ENCODE measurements at regions not wholly inside any gene's neighbourhood (a gene's known extent, or its start where the extent isn't known, plus 50 kb on each side); places are given as distances from the start of the nearest gene placed in this dataset.
A peak's percentile ranks its signal among the peaks of the same experiment; 100 is the strongest.
"Not testable (repeated sequence)": the region's sequence is repeated elsewhere in the genome, so short reads cannot be mapped to it uniquely, and the experiment has no call there.

DNA sequence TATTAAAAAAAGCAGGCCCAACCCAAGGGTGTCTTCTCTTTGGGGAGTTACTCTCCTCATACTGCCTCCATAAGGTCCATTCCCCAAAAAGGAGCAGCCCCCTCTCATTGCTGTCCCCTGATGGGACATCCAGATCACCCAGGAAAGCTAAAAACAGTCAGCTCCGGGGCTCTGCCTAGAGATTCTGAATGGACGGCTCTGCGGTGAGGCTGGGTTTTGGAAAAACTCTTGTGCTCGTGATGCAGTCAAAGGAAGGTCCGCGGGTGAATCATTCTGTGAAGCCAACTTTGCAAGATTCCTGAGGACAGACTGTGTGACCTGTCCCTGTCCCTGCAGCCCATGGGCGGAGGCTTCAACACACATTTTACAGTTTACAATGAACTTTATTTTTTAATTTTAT is 351.5 kb downstream of the TYW1 start:
- H3K9me3 ChIP-seq (replicated peaks) = peaks cover 10% of the 10 kb centered on the region
- peaks cover 16% of the 10 kb centered on the region for H3K36me3 ChIP-seq
- no peak overlapping the region for H3K27ac ChIP-seq (replicated peaks)
- DNase-seq = no peak
- TF ChIP-seq, protein P1, sequence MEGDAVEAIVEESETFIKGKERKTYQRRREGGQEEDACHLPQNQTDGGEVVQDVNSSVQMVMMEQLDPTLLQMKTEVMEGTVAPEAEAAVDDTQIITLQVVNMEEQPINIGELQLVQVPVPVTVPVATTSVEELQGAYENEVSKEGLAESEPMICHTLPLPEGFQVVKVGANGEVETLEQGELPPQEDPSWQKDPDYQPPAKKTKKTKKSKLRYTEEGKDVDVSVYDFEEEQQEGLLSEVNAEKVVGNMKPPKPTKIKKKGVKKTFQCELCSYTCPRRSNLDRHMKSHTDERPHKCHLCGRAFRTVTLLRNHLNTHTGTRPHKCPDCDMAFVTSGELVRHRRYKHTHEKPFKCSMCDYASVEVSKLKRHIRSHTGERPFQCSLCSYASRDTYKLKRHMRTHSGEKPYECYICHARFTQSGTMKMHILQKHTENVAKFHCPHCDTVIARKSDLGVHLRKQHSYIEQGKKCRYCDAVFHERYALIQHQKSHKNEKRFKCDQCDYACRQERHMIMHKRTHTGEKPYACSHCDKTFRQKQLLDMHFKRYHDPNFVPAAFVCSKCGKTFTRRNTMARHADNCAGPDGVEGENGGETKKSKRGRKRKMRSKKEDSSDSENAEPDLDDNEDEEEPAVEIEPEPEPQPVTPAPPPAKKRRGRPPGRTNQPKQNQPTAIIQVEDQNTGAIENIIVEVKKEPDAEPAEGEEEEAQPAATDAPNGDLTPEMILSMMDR (IDR thresholded peaks at IDR 0.05; ENCODE audit: borderline replicate concordance) = no peak
- no peaks in the 10 kb centered on the region for H3K27me3 ChIP-seq (ENCODE audit: low read depth)
- intact Hi-C loops (cut with micrococcal nuclease) = no loop called here
- peaks cover 7% of the 10 kb centered on the region for H3K4me1 ChIP-seq
- no peak overlapping the region for H3K4me3 ChIP-seq

DNA sequence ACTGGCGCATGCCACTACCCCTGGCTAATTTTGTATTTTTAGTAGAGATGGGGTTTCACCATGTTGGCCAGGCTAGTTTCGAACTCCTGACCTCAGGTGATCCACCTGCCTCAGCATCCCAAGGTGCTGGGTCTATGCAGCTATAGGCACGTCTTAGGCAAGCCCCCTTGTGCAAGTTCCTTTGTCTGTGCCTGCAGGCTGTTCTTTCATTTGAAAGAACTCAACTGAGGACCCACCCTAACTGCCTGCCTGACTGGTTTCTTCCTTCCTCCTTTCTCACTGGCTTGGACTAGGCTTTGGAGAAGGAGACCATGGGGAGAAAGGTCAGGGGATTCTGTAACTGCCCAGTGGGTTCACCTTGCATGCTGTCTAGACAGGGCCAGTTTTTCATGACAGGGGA is 361.0 kb downstream of the TYW1 start:
- intact Hi-C loops (cut with micrococcal nuclease); H3K27me3 ChIP-seq (ENCODE audit: low read depth); H3K27ac ChIP-seq (replicated peaks); H3K36me3 ChIP-seq; DNase-seq; H3K4me3 ChIP-seq: not testable (repeated sequence)
- H3K4me1 ChIP-seq = peaks cover 11% of the 10 kb centered on the region
- peaks cover 23% of the 10 kb centered on the region for H3K9me3 ChIP-seq (replicated peaks)

DNA sequence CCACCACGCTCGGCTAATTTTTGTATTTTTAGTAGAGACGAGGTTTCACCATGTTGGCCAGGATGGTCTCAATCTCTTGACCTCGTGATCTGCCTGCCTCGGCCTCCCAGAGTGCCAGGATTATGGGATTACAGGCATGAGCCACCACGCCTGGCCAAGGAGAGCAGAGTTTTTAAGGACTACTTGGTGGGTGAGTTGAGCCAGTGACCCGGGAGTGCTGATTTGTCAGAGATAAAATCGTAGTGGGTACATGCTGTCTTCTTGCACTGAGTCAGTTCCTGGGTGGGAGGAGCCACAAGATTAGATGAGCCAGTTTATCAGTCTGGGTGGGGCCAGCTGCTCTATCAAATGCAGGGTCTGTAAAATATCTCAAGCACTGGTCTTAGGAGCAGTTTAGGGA is 361.7 kb downstream of the TYW1 start:
- H3K27me3 ChIP-seq (ENCODE audit: low read depth); intact Hi-C loops (cut with micrococcal nuclease); H3K36me3 ChIP-seq; H3K27ac ChIP-seq (replicated peaks); DNase-seq; H3K4me3 ChIP-seq: not testable (repeated sequence)
- peaks cover 23% of the 10 kb centered on the region for H3K9me3 ChIP-seq (replicated peaks)
- peaks cover 11% of the 10 kb centered on the region for H3K4me1 ChIP-seq

DNA sequence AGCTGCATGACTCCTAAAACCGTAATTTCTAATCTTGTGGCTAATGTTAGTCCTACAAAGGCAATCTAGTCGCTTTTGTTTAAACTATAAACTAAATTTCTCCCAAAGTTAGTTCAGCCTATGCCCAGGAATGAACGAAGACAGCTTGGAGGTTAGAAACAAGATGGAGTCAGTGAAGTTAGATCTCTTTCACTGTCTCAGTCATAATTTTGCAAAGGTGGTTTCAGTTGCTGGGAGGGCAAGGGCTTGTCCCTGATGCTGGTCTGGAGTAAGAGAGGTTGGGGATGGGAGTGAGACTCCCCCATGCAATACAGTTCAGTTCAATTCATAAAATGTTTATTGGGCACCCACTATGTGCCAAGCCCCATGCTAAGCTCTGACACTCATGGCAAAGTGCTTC is 362.1 kb downstream of the TYW1 start:
- H3K27me3 ChIP-seq (ENCODE audit: low read depth); H3K36me3 ChIP-seq; DNase-seq; H3K27ac ChIP-seq (replicated peaks); H3K4me3 ChIP-seq; intact Hi-C loops (cut with micrococcal nuclease): not testable (repeated sequence)
- Histone ChIP-seq H3K4me1 (peaks cover 11% of the 10 kb centered on the region), H3K9me3 (replicated peaks) (peaks cover 23% of the 10 kb centered on the region)

DNA sequence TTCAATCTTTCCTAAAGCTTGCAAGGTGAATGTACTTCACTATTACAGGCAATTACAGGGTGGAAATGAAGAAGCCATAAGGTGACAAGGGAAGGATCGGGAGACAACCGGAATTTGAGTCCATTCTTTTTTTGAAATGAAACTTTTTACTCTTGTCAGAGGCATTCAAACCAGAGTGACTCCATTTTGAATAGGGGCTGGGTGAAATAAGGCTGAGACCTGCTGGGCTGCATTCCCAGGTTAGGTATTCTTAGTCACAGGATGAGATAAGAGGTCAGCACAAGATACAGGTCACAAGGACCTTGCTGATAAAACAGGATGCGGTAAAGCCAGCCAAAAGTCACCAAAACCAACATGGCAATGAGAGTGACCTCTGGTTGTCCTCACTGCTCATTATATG is 363.3 kb downstream of the TYW1 start:
- H3K4me3 ChIP-seq = no peak overlapping the region
- TF ChIP-seq, protein P1 (IDR thresholded peaks at IDR 0.05; ENCODE audit: borderline replicate concordance) = no peak
- H3K4me1 ChIP-seq = peaks cover 11% of the 10 kb centered on the region
- H3K27ac ChIP-seq (replicated peaks) = peak overlapping the region; percentile 66
- intact Hi-C loops (cut with micrococcal nuclease) = no loop called here
- H3K9me3 ChIP-seq (replicated peaks) = peaks cover 23% of the 10 kb centered on the region
- H3K27me3 ChIP-seq (ENCODE audit: low read depth) = no peaks in the 10 kb centered on the region
- no peak for DNase-seq
- peaks cover 9% of the 10 kb centered on the region for H3K36me3 ChIP-seq

DNA sequence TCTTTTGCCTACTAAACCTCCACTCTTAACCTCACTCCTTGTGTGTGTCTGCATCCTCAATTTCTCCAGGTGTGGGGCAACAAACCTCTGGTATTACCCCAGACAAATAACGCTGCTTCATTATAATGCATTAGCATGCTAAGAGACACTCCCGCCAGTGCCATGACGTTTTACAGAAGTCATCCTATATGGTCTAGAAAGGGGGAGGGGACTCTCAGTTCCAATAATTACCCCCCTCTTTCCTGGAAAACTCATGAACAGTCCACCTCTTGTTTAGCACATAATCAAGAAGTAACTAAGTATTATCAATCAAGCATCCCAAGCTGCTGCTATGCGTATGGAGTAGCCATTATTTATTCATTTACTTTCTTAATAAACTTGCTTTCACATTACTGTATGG is 364.5 kb downstream of the TYW1 start:
- H3K4me3 ChIP-seq = no peak overlapping the region
- H3K27me3 ChIP-seq (ENCODE audit: low read depth) = no peaks in the 10 kb centered on the region
- DNase-seq = no peak
- peaks cover 9% of the 10 kb centered on the region for H3K36me3 ChIP-seq
- H3K4me1 ChIP-seq = peaks cover 11% of the 10 kb centered on the region
- H3K27ac ChIP-seq (replicated peaks) = no peak overlapping the region
- intact Hi-C loops (cut with micrococcal nuclease) = no loop called here
- peaks cover 23% of the 10 kb centered on the region for H3K9me3 ChIP-seq (replicated peaks)
- TF ChIP-seq, protein P1 (IDR thresholded peaks at IDR 0.05; ENCODE audit: borderline replicate concordance) = no peak

DNA sequence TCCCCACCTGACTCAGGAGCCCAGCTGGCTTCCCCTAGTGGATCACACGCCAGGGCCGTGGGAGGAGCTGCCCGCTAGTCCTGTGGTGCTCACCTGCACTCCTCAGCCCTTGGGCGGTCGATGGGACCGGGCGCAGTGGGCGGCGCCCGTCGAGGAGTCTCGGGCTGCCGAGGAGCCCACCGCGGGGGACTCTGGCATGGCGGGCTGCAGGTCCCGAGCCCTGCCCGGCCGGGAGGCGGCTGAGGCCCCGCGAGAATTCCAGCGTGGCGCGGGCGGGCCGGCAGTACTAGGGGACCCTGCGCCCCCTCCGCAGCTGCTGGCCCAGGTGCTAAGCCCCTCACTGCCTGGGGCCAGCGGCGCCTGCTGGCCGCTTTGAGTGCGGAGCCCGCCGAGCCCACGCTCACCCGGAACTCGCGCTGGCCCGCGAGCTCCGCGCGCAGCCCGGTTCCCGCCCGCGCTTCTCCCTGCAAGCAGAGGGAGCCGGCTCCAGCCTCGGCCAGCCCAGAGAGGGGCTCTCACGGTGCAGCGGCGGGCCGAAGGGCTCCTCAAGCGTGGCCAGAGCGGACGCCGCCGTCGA is 367.9 kb downstream of the TYW1 start:
- H3K4me1 ChIP-seq = peaks cover 9% of the 10 kb centered on the region
- no peaks in the 10 kb centered on the region for H3K36me3 ChIP-seq
- intact Hi-C loops (cut with micrococcal nuclease) = no loop called here
- H3K27me3 ChIP-seq (ENCODE audit: low read depth) = no peaks in the 10 kb centered on the region
- H3K9me3 ChIP-seq (replicated peaks) = peaks cover 7% of the 10 kb centered on the region
- peak overlapping the region; percentile 36 for H3K4me3 ChIP-seq
- no peak overlapping the region for H3K27ac ChIP-seq (replicated peaks)
- DNase-seq = no peak
- TF ChIP-seq, protein P1 (IDR thresholded peaks at IDR 0.05; ENCODE audit: borderline replicate concordance) = no peak
